ENCODE measurements at regions not wholly inside any gene's neighbourhood (a gene's known extent, or its start where the extent isn't known, plus 50 kb on each side); places are given as distances from the start of the nearest gene placed in this dataset.

GRCh38 chr2:66938471-66938967 is 458.6 kb upstream of the ETAA1 start:
- DNase-seq: no peak
- 100% methylated on average over 1 of the region's 1 CpG for WGBS (ENCODE audit: insufficient coverage)
- intact Hi-C loops (cut with micrococcal nuclease): no loop called here
- Mint-ChIP-seq H3K4me1 (no peaks in the 10 kb centered on the region), H3K27ac (no peak overlapping the region), H3K27me3 (ENCODE audit: low read depth in 2 of 2) (peaks cover 0 to 3% of the 10 kb centered on the region in 2 donors), H3K36me3 (no peaks in the 10 kb centered on the region), H3K4me3 (no peak overlapping the region), H3K9me3 (peaks cover 3 to 4% of the 10 kb centered on the region in 2 donors)
- ATAC-seq: no peak
- Histone ChIP-seq H3K27ac (ENCODE audit: low read length) (no peak overlapping the region), H3K36me3 (ENCODE audit: control insufficient read depth, insufficient read depth, low read length) (no peaks in the 10 kb centered on the region), H3K4me1 (ENCODE audit: control insufficient read depth, insufficient read depth, low read length) (no peaks in the 10 kb centered on the region), H3K9me3 (ENCODE audit: control insufficient read depth, insufficient read depth, low read length) (no peaks in the 10 kb centered on the region), H3K27me3 (ENCODE audit: control insufficient read depth, insufficient read depth, low read length) (no peaks in the 10 kb centered on the region), H3K4me3 (ENCODE audit: low read length) (no peak overlapping the region)
- TF ChIP-seq CTCF (IDR thresholded peaks at IDR 0.05): no peak

GRCh38 chr2:66940080-66940479 is 457.1 kb upstream of the ETAA1 start:
- no peaks in the 10 kb centered on the region for H3K36me3 Mint-ChIP-seq
- no peak overlapping the region for H3K4me3 Mint-ChIP-seq
- H3K4me1 ChIP-seq (ENCODE audit: control insufficient read depth, insufficient read depth, low read length): no peaks in the 10 kb centered on the region
- no peak for DNase-seq
- WGBS (ENCODE audit: insufficient coverage): 67% methylated on average over 1 of the region's 1 CpG
- H3K27me3 ChIP-seq (ENCODE audit: control insufficient read depth, insufficient read depth, low read length): no peaks in the 10 kb centered on the region
- intact Hi-C loops (cut with micrococcal nuclease): no loop called here
- ATAC-seq: no peak
- H3K4me1 Mint-ChIP-seq: no peaks in the 10 kb centered on the region
- H3K27ac Mint-ChIP-seq: no peak overlapping the region
- H3K27ac ChIP-seq (ENCODE audit: low read length): no peak overlapping the region
- H3K4me3 ChIP-seq (ENCODE audit: low read length): no peak overlapping the region
- H3K9me3 ChIP-seq (ENCODE audit: control insufficient read depth, insufficient read depth, low read length): no peaks in the 10 kb centered on the region
- no peak for TF ChIP-seq CTCF (IDR thresholded peaks at IDR 0.05)
- H3K36me3 ChIP-seq (ENCODE audit: control insufficient read depth, insufficient read depth, low read length): no peaks in the 10 kb centered on the region
- peaks cover 0 to 3% of the 10 kb centered on the region in 2 donors for H3K27me3 Mint-ChIP-seq (ENCODE audit: low read depth in 2 of 2)
- peaks cover 4 to 5% of the 10 kb centered on the region in 2 donors for H3K9me3 Mint-ChIP-seq

- no peak overlapping the region for H3K4me3 Mint-ChIP-seq
- H3K27ac Mint-ChIP-seq: no peak overlapping the region
- Histone ChIP-seq H3K9me3 (ENCODE audit: control insufficient read depth, insufficient read depth, low read length) (no peaks in the 10 kb centered on the region), H3K4me1 (ENCODE audit: control insufficient read depth, insufficient read depth, low read length) (no peaks in the 10 kb centered on the region), H3K27me3 (ENCODE audit: control insufficient read depth, insufficient read depth, low read length) (no peaks in the 10 kb centered on the region), H3K36me3 (ENCODE audit: control insufficient read depth, insufficient read depth, low read length) (no peaks in the 10 kb centered on the region), H3K27ac (ENCODE audit: low read length) (no peak overlapping the region), H3K4me3 (ENCODE audit: low read length) (no peak overlapping the region)
- no peak for ATAC-seq
- DNase-seq: no peak
- no peak for TF ChIP-seq CTCF (IDR thresholded peaks at IDR 0.05)
- H3K9me3 Mint-ChIP-seq: peaks cover 2 to 5% of the 10 kb centered on the region in 2 donors
- WGBS (ENCODE audit: insufficient coverage): 83% methylated on average over 2 of the region's 3 CpGs
- H3K36me3 Mint-ChIP-seq: no peaks in the 10 kb centered on the region
- intact Hi-C loops (cut with micrococcal nuclease): no loop called here
- no peaks in the 10 kb centered on the region for H3K27me3 Mint-ChIP-seq (ENCODE audit: low read depth in 2 of 2)
- no peaks in the 10 kb centered on the region for H3K4me1 Mint-ChIP-seq
Measured at GRCh38 chr2:66948234-66948633, 448.9 kb upstream of the ETAA1 start.

GRCh38 chr2:66957198-66957597 is 439.9 kb upstream of the ETAA1 start:
- no peaks in the 10 kb centered on the region for H3K9me3 ChIP-seq (ENCODE audit: control insufficient read depth, insufficient read depth, low read length)
- no peak for TF ChIP-seq CTCF (IDR thresholded peaks at IDR 0.05)
- 67% methylated on average over 1 of the region's 3 CpGs for WGBS (ENCODE audit: insufficient coverage)
- no peaks in the 10 kb centered on the region for H3K36me3 Mint-ChIP-seq
- H3K36me3 ChIP-seq (ENCODE audit: control insufficient read depth, insufficient read depth, low read length): no peaks in the 10 kb centered on the region
- H3K27ac ChIP-seq (ENCODE audit: low read length): no peak overlapping the region
- no peaks in the 10 kb centered on the region for H3K4me1 Mint-ChIP-seq
- no peaks in the 10 kb centered on the region for H3K27me3 ChIP-seq (ENCODE audit: control insufficient read depth, insufficient read depth, low read length)
- no peak overlapping the region for H3K4me3 Mint-ChIP-seq
- ATAC-seq: no peak
- H3K27me3 Mint-ChIP-seq (ENCODE audit: low read depth in 2 of 2): no peaks in the 10 kb centered on the region
- no peaks in the 10 kb centered on the region for H3K4me1 ChIP-seq (ENCODE audit: control insufficient read depth, insufficient read depth, low read length)
- no peak overlapping the region for H3K27ac Mint-ChIP-seq
- intact Hi-C loops (cut with micrococcal nuclease): no loop called here
- H3K9me3 Mint-ChIP-seq: no peaks in the 10 kb centered on the region
- DNase-seq: no peak
- H3K4me3 ChIP-seq (ENCODE audit: low read length): no peak overlapping the region

Measured in natural killer cell (primary cell).